Neutrophil (primary cell): ENCODE measurements at regions not wholly inside any gene's neighbourhood (a gene's known extent, or its start where the extent isn't known, plus 50 kb on each side); places are given as distances from the start of the nearest gene placed in this dataset.

Experiments used
- H3K27ac ChIP-seq: fragments of 200-600 bp; sonication (generic); 2 replicates; pipeline ENCODE4 v1.5.1; 2016; ENCODE audit warnings: mild to moderate bottlenecking, moderate library complexity
- H3K27me3 ChIP-seq: fragments of 200-600 bp; sonication (generic); 2 replicates; pipeline ENCODE4 v1.6.0; 2016; ENCODE audit warnings: mild to moderate bottlenecking
- H3K36me3 ChIP-seq: fragments of 200-600 bp; sonication (generic); 2 replicates; pipeline ENCODE4 v1.5.1; 2017
- H3K4me1 ChIP-seq, 2 experiments: fragments of 200-600 bp in 1 of 2; sonication (generic) in 1 of 2; 1 replicate in 1 of 2; 2 replicates in 1 of 2; pipeline versions ENCODE4 v1.5.1 to v1.6.1; 2013 to 2016; ENCODE audit warnings: low read depth in 1 of 2, low read length in 1 of 2, mild to moderate bottlenecking in 1 of 2, moderate library complexity in 1 of 2; ENCODE audit not compliant: control insufficient read depth in 1 of 2, insufficient read depth in 1 of 2
- H3K4me3 ChIP-seq, 2 experiments: fragments of 200-600 bp in 1 of 2; sonication (generic) in 1 of 2; 1 replicate in 1 of 2; 2 replicates in 1 of 2; pipeline ENCODE4 v1.5.1; 2013 to 2016; ENCODE audit warnings: low read depth in 1 of 2, low read length in 1 of 2, mild to moderate bottlenecking in 1 of 2, moderate library complexity in 1 of 2
- H3K9me3 ChIP-seq: fragments of 200-600 bp; sonication (generic); 2 replicates; pipeline ENCODE4 v1.5.1; 2016
- TF ChIP-seq, protein P1 (sequence below): fragments of 200-600 bp; sonication (generic); IDR thresholded peaks from 2 replicates; pipeline ENCODE4 v1.5.1; 2016; ENCODE audit warnings: antibody characterized with exemption

DNA sequence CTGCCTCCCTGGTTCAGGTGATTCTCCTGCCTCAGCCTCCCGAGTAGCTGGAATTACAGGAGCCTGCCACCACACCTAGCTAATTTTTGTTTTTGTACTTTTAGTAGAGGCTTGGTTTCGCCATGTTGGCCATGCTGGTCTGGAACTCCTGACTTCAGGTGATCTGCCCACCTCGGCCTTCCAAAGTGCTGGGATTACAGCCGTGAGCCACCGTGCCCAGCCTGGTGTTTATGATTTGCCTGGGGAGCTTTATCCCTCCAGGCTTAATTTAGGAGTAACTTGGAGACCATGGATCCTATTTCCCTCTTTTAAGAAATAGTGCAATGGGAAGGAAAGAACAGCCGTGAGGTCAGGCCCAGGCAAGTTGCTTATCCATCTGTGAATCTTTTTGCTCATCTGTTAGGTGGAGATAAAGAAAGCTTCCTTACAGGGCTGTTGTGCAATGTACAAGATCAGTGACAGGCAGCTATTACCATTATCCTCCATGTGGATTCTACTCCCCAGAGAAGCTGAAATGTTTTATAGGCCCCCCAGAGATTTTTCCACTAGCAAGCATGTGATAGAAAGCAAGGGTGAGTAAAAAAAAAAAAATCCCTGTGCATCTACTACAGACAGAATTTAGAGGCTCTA lies 104.9 kb upstream of the MGAT5 start:
- Histone ChIP-seq H3K36me3 (no peaks in the 10 kb centered on the region), H3K9me3 (no peaks in the 10 kb centered on the region), H3K4me1 (peaks cover 30 to 38% of the 10 kb centered on the region in 2 experiments), H3K27ac (no peak overlapping the region), H3K4me3 (no peak overlapping the region), H3K27me3 (no peaks in the 10 kb centered on the region)
- TF ChIP-seq, protein P1, sequence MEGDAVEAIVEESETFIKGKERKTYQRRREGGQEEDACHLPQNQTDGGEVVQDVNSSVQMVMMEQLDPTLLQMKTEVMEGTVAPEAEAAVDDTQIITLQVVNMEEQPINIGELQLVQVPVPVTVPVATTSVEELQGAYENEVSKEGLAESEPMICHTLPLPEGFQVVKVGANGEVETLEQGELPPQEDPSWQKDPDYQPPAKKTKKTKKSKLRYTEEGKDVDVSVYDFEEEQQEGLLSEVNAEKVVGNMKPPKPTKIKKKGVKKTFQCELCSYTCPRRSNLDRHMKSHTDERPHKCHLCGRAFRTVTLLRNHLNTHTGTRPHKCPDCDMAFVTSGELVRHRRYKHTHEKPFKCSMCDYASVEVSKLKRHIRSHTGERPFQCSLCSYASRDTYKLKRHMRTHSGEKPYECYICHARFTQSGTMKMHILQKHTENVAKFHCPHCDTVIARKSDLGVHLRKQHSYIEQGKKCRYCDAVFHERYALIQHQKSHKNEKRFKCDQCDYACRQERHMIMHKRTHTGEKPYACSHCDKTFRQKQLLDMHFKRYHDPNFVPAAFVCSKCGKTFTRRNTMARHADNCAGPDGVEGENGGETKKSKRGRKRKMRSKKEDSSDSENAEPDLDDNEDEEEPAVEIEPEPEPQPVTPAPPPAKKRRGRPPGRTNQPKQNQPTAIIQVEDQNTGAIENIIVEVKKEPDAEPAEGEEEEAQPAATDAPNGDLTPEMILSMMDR: no peak

DNA sequence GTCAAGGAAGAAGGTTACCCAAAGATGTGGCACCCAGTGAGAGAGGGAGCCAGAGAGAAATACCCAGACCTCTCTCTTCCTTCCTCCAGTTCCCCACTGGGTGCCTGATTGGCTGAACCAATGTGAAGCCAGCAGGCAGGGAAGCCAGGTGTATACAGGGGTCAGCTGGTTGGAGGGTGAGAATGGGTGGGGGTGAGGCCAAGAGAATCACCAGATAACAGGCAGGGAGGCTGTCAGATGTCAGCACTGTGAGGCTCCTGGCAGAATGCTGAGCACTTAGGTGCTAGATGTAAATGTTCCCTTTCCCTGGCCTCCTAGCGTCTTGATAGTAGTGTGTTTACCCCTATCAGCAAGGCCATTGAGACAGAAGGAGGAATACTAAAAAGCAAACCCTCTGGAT lies 104.0 kb upstream of the MGAT5 start:
- TF ChIP-seq, protein P1: no peak
- Histone ChIP-seq H3K27ac (peak overlapping the region; percentile 13), H3K9me3 (no peaks in the 10 kb centered on the region), H3K4me1 (peaks cover 39 to 48% of the 10 kb centered on the region in 2 experiments), H3K36me3 (no peaks in the 10 kb centered on the region), H3K4me3 (no peak overlapping the region), H3K27me3 (no peaks in the 10 kb centered on the region)

DNA sequence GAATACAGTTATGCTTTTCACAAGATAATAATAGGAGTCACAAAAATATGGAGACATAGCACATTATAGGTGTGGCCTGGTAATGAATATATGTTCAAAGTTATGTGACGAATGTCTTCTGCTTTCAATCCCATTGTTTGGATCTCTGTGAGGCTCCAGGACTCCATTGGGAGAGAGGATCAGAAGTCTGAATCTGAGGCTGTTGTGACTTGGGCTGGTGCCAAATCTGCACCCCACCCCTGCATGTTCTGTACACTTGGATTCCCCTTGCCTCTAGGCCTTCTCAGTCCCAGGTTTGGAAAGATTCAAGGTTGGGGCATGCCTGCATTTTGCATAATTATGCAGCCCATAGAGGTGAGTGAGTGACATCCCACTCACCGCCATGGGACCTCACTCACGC lies 103.1 kb upstream of the MGAT5 start:
- no peak overlapping the region for H3K27ac ChIP-seq
- H3K4me1 ChIP-seq: peaks cover 48 to 56% of the 10 kb centered on the region in 2 experiments
- no peaks in the 10 kb centered on the region for H3K36me3 ChIP-seq
- TF ChIP-seq, protein P1: no peak
- H3K4me3 ChIP-seq: no peak overlapping the region
- H3K9me3 ChIP-seq: no peaks in the 10 kb centered on the region
- H3K27me3 ChIP-seq: no peaks in the 10 kb centered on the region

DNA sequence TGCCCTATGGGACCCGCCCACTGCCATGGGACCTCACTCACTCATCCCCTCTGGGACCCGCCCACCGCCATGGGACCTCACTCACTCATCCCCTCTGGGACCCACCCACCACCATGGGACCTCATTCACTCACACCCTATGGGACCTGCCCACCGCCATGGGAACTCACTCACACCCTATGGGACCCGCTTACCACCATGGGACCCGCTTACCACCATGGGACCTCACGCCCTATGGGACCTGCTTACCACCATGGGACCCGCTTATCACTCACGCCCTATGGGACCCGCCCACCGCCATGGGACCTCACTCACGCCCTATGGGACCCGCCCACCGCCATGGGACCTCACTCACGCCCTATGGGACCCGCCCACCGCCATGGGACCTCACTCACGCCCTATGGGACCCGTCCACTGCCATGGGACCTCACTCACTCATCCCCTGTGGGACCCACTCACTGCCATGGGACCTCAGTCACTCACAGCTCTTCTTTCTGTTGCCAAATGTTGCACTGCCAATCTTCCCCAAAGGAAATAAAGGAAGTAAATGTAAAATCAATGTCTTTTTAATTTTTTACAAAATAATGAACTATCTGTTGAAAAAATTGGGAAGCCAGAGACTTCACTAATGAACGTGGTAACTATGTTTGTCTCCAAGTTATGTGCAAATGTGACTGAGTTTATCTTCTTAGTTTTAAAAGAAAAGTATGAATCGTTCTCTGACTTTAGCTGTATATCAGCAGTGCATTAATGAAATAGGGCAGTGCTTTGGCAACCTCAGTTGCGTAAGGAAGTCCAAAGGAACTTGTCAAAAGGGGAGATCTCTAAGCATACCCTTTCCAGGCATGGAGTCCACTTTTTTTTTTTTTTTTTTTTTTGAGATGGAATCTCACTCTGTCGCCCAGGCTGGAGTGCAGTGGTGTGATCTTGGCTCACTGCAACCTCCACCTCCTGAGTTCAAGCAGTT lies 101.5 kb upstream of the MGAT5 start:
- Histone ChIP-seq H3K27me3 (no peaks in the 10 kb centered on the region), H3K27ac (peak overlapping the region; percentile 72), H3K36me3 (no peaks in the 10 kb centered on the region), H3K9me3 (no peaks in the 10 kb centered on the region), H3K4me1 (peaks cover 49 to 59% of the 10 kb centered on the region in 2 experiments), H3K4me3 (no peak overlapping the region)
- TF ChIP-seq, protein P1: no peak

DNA sequence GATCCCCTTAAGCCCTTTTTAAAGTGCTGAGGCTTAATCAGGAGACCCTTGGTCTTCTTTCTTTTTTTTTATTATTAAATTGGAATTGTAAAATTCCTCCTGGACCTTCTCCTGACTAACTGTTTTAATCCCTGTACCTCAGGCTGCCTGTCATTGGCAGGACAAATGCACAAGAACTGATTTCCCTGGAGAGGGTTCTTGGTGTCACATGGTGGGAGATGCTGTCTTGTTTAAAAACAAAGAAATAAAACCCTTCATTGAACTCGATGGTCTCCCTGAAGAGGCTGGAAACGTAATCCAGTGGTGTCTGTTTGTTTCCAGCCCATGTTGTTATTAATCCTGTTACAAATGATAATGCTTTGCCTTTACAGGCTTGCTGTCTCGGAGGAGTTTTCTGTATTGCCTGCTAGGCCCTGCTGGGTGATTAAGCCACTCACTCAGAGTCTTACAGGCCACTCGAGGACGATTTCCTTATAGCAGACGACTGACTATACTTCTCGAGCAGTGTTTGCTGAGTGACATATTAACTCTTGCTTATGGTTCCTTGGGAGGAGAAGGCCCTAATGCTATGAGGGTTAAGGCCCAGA lies 100.5 kb upstream of the MGAT5 start:
- no peaks in the 10 kb centered on the region for H3K27me3 ChIP-seq
- TF ChIP-seq, protein P1: no peak
- peak overlapping the region; percentile 72 for H3K27ac ChIP-seq
- H3K4me3 ChIP-seq: no peak overlapping the region
- H3K4me1 ChIP-seq: peaks cover 49 to 63% of the 10 kb centered on the region in 2 experiments
- no peaks in the 10 kb centered on the region for H3K36me3 ChIP-seq
- no peaks in the 10 kb centered on the region for H3K9me3 ChIP-seq
